MM.1S (cell line): ENCODE measurements at regions not wholly inside any gene's neighbourhood (a gene's known extent, or its start where the extent isn't known, plus 50 kb on each side); places are given as distances from the start of the nearest gene placed in this dataset.

ENCODE experiments used
- EZH2 ChIP-seq: fragments of 300-600 bp; sonication (generic); optimal IDR thresholded peaks from 2 replicates; pipeline ENCODE3; 2017; ENCODE audit warnings: low read depth, mild to moderate bottlenecking, antibody characterized with exemption, low read length, mixed read lengths
- TF ChIP-seq, protein P1 (sequence below): fragments of 300-600 bp; sonication (generic); IDR thresholded peaks from 2 replicates; pipeline ENCODE4 v1.5.1; 2016; ENCODE audit warnings: antibody characterized with exemption, low read length, mixed read lengths

DNA sequence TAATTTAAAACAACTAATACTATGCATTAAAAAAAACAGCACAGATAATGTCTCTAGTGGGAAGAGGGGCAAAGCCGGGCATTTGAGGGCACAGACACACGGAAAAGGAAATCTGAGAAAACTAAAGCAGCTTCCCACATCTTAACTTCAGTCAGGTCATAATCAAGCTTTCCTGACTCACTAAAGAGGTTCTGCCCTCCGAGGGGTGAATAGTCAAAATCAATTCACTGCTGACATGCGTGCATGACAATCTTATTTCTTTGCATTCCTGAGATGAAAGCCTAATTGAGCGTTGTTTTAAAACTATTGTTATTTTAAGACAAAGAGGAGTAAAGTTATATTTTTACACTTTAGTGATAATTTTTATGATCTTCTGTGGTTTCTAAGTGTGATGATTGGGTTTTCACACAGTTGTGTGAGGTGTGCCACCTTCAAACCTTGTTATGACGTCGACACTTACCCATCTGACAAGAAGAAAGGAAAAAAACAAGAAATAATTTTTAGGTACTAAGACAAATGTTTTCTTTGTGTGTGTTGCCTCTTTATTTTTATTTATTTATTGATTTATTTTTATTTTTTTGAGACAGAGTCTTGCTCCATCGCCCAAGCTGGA, 90.9 kb downstream of the GATA6 start:
- TF ChIP-seq, protein P1, sequence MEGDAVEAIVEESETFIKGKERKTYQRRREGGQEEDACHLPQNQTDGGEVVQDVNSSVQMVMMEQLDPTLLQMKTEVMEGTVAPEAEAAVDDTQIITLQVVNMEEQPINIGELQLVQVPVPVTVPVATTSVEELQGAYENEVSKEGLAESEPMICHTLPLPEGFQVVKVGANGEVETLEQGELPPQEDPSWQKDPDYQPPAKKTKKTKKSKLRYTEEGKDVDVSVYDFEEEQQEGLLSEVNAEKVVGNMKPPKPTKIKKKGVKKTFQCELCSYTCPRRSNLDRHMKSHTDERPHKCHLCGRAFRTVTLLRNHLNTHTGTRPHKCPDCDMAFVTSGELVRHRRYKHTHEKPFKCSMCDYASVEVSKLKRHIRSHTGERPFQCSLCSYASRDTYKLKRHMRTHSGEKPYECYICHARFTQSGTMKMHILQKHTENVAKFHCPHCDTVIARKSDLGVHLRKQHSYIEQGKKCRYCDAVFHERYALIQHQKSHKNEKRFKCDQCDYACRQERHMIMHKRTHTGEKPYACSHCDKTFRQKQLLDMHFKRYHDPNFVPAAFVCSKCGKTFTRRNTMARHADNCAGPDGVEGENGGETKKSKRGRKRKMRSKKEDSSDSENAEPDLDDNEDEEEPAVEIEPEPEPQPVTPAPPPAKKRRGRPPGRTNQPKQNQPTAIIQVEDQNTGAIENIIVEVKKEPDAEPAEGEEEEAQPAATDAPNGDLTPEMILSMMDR = no peak
- TF ChIP-seq EZH2 = no peak
